ENCODE measurements at regions not wholly inside any gene's neighbourhood (a gene's known extent, or its start where the extent isn't known, plus 50 kb on each side); places are given as distances from the start of the nearest gene placed in this dataset.

- Histone ChIP-seq H3K4me2 (replicated peaks; ENCODE audit: low read depth, low read length, poor library complexity, severe bottlenecking) (no peak overlapping the region), H3K27me3 (replicated peaks in 1 of 4; ENCODE audit: control extremely low read depth in 1 of 4, control insufficient read depth in 3 of 4, insufficient read depth in 4 of 4, low read length in 3 of 4) (peaks cover 0 to 2% (median 0%) of the 10 kb centered on the region in 4 experiments), H4K20me1 (ENCODE audit: control insufficient read depth, insufficient read depth, low read length, poor library complexity, severe bottlenecking) (no peaks in the 10 kb centered on the region), H3K36me3 (replicated peaks in 1 of 2; ENCODE audit: control extremely low read depth in 1 of 2, control insufficient read depth in 1 of 2, extremely low read depth in 1 of 2, insufficient read depth in 2 of 2, low read length in 1 of 2) (no peaks in the 10 kb centered on the region), H3K4me1 (ENCODE audit: control insufficient read depth in 2 of 2, insufficient read depth in 2 of 2, low read length in 2 of 2) (no peaks in the 10 kb centered on the region), H3K27ac (ENCODE audit: low read length in 2 of 2) (no peak overlapping the region), H2AFZ (ENCODE audit: insufficient read depth, low read depth, low read length, poor library complexity, severe bottlenecking) (no peak overlapping the region), H3K9me3 (ENCODE audit: control extremely low read depth in 1 of 3, control insufficient read depth in 2 of 3, insufficient read depth in 1 of 3, low read length in 2 of 3) (no peaks in the 10 kb centered on the region), H3K4me3 (ENCODE audit: control extremely low read depth in 1 of 5, extremely low read depth in 1 of 5, insufficient read depth in 1 of 5, low read depth in 2 of 5, low read length in 4 of 5) (no peak overlapping the region), H3K79me2 (ENCODE audit: control insufficient read depth, insufficient read depth, low read length) (no peaks in the 10 kb centered on the region), H3K9ac (ENCODE audit: low read length) (no peak overlapping the region)
- CTCF ChIA-PET: no interaction called here
- Mint-ChIP-seq H3K4me3 (no peak overlapping the region), H3K27ac (no peak overlapping the region), H3K27me3 (peaks cover 4% of the 10 kb centered on the region), H3K9me3 (ENCODE audit: insufficient read depth) (no peaks in the 10 kb centered on the region), H3K4me1 (no peaks in the 10 kb centered on the region)
- POLR2A ChIA-PET: no interaction called here
- intact Hi-C loops (cut with micrococcal nuclease): no loop called here
- WGBS (ENCODE audit: insufficient coverage): 81% methylated on average over 4 of the region's 6 CpGs
- no peak for ATAC-seq (ENCODE audit: low read depth)
- TF ChIP-seq EZH2 (IDR thresholded peaks at IDR 0.05; ENCODE audit: borderline replicate concordance, insufficient read depth, low read depth, low read length, poor library complexity, severe bottlenecking): no peak
- TF ChIP-seq, protein P1, sequence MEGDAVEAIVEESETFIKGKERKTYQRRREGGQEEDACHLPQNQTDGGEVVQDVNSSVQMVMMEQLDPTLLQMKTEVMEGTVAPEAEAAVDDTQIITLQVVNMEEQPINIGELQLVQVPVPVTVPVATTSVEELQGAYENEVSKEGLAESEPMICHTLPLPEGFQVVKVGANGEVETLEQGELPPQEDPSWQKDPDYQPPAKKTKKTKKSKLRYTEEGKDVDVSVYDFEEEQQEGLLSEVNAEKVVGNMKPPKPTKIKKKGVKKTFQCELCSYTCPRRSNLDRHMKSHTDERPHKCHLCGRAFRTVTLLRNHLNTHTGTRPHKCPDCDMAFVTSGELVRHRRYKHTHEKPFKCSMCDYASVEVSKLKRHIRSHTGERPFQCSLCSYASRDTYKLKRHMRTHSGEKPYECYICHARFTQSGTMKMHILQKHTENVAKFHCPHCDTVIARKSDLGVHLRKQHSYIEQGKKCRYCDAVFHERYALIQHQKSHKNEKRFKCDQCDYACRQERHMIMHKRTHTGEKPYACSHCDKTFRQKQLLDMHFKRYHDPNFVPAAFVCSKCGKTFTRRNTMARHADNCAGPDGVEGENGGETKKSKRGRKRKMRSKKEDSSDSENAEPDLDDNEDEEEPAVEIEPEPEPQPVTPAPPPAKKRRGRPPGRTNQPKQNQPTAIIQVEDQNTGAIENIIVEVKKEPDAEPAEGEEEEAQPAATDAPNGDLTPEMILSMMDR (IDR thresholded peaks at IDR 0.05): no peak
- DNase-seq: no peak
These were observed 52.9 kb upstream of the MAF start for GRCh38 chr16:79653373-79653891.

DNA sequence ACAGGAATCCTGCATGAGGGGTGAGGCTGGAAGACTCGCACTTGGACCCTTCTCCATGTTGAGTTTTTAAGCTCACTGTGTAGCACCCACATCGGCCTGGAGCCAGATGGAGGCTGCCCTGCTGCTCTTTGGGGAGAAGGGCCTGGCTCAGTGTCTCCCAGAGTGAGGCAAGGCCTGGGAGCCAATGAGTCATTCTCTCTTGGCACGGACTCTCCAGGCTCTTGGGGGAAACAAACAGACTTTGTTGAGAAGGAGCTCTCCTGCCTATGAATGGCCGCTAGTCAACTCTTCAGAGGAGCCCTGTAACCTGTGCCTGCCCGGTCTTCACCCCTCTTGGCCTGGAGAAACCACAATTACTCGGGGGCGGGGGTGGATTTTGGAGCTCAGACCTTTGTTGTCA is 50.8 kb upstream of the MAF start:
- Histone ChIP-seq H3K79me2 (ENCODE audit: control insufficient read depth, insufficient read depth, low read length) (no peaks in the 10 kb centered on the region), H3K9ac (ENCODE audit: low read length) (no peak overlapping the region), H2AFZ (ENCODE audit: insufficient read depth, low read depth, low read length, poor library complexity, severe bottlenecking) (no peak overlapping the region), H3K4me2 (replicated peaks; ENCODE audit: low read depth, low read length, poor library complexity, severe bottlenecking) (no peak overlapping the region), H3K4me1 (ENCODE audit: control insufficient read depth in 2 of 2, insufficient read depth in 2 of 2, low read length in 2 of 2) (no peaks in the 10 kb centered on the region), H3K36me3 (replicated peaks in 1 of 2; ENCODE audit: control extremely low read depth in 1 of 2, control insufficient read depth in 1 of 2, extremely low read depth in 1 of 2, insufficient read depth in 2 of 2, low read length in 1 of 2) (no peaks in the 10 kb centered on the region), H3K9me3 (ENCODE audit: control extremely low read depth in 1 of 3, control insufficient read depth in 2 of 3, insufficient read depth in 1 of 3, low read length in 2 of 3) (no peaks in the 10 kb centered on the region), H3K4me3 (ENCODE audit: control extremely low read depth in 1 of 5, extremely low read depth in 1 of 5, insufficient read depth in 1 of 5, low read depth in 2 of 5, low read length in 4 of 5) (no peak overlapping the region), H3K27ac (ENCODE audit: low read length in 2 of 2) (no peak overlapping the region), H4K20me1 (ENCODE audit: control insufficient read depth, insufficient read depth, low read length, poor library complexity, severe bottlenecking) (no peaks in the 10 kb centered on the region), H3K27me3 (replicated peaks in 1 of 4; ENCODE audit: control extremely low read depth in 1 of 4, control insufficient read depth in 3 of 4, insufficient read depth in 4 of 4, low read length in 3 of 4) (peaks cover 0 to 2% (median 0%) of the 10 kb centered on the region in 4 experiments)
- ATAC-seq (ENCODE audit: low read depth) (no peak), DNase-seq (no peak)
- Mint-ChIP-seq H3K9me3 (ENCODE audit: insufficient read depth) (no peaks in the 10 kb centered on the region), H3K4me1 (no peaks in the 10 kb centered on the region), H3K27me3 (peaks cover 4% of the 10 kb centered on the region), H3K4me3 (no peak overlapping the region), H3K27ac (no peak overlapping the region)
- TF ChIP-seq, protein P1 (IDR thresholded peaks at IDR 0.05): no peak
- TF ChIP-seq EZH2 (IDR thresholded peaks at IDR 0.05; ENCODE audit: borderline replicate concordance, insufficient read depth, low read depth, low read length, poor library complexity, severe bottlenecking): no peak
- CTCF ChIA-PET: interaction anchor here (0.7 kb wide), 1 partner anchor 115 kb away, joined by 4 read pairs; no protein-coding TSS in a partner anchor
- WGBS (ENCODE audit: insufficient coverage): 83% methylated on average over 7 of the region's 7 CpGs
- POLR2A ChIA-PET: no interaction called here
- intact Hi-C loops (cut with micrococcal nuclease): no loop called here
